ENCODE measurements at regions not wholly inside any gene's neighbourhood (a gene's known extent, or its start where the extent isn't known, plus 50 kb on each side); places are given as distances from the start of the nearest gene placed in this dataset.

- no peaks in the 10 kb centered on the region for H3K79me2 ChIP-seq (ENCODE audit: insufficient read depth, low read length)
Measured at GRCh38 chr13:20331419-20331818, 99.3 kb upstream of the GJB6 start.

GRCh38 chr13:20326809-20327208, 94.7 kb upstream of the GJB6 start:
- no peaks in the 10 kb centered on the region for H4K20me1 ChIP-seq (ENCODE audit: insufficient read depth, low read length, poor library complexity, severe bottlenecking)
- H3K4me1 ChIP-seq (ENCODE audit: insufficient read depth, low read length, poor library complexity, severe bottlenecking): no peaks in the 10 kb centered on the region
- no peaks in the 10 kb centered on the region for H3K27me3 ChIP-seq (ENCODE audit: insufficient read depth, low read length, poor library complexity, severe bottlenecking)
- no peak overlapping the region for H3K9ac ChIP-seq (ENCODE audit: low read depth, low read length, poor library complexity, severe bottlenecking)
- no peaks in the 10 kb centered on the region for H3K36me3 ChIP-seq (ENCODE audit: insufficient read depth, low read length)
- H3K79me2 ChIP-seq (ENCODE audit: insufficient read depth, low read length): no peaks in the 10 kb centered on the region
- no peak overlapping the region for H3K4me2 ChIP-seq (ENCODE audit: low read depth, low read length, poor library complexity, severe bottlenecking)
- no peak overlapping the region for H3K4me3 ChIP-seq (ENCODE audit: low read length, poor library complexity, severe bottlenecking)
- H3K9me3 ChIP-seq (ENCODE audit: insufficient read depth, low read depth, low read length): peaks cover 4% of the 10 kb centered on the region; the same call in 1 of the 2 replicates
- no peaks in the 10 kb centered on the region for H3K9me2 ChIP-seq (replicated peaks; ENCODE audit: low read depth, low read length)
- TF ChIP-seq EZH2phosphoT487 (IDR thresholded peaks at IDR 0.05; ENCODE audit: borderline replicate concordance) (no peak), CTCF (conservative IDR thresholded peaks at IDR 0.05; ENCODE audit: low read length) (no peak)
- H3F3A ChIP-seq (ENCODE audit: low read depth): no peaks in the 10 kb centered on the region
- H2AFZ ChIP-seq (ENCODE audit: low read length): no peak overlapping the region

More at GRCh38 chr13:20331419-20331818, 99.3 kb upstream of the GJB6 start:
- H3K4me1 ChIP-seq (ENCODE audit: insufficient read depth, low read length, poor library complexity, severe bottlenecking): no peaks in the 10 kb centered on the region
- no peak overlapping the region for H2AFZ ChIP-seq (ENCODE audit: low read length)
- no peak overlapping the region for H3K4me3 ChIP-seq (ENCODE audit: low read length, poor library complexity, severe bottlenecking)
- H3K27me3 ChIP-seq (ENCODE audit: insufficient read depth, low read length, poor library complexity, severe bottlenecking): no peaks in the 10 kb centered on the region
- H3K9ac ChIP-seq (ENCODE audit: low read depth, low read length, poor library complexity, severe bottlenecking): no peak overlapping the region
- H3K9me2 ChIP-seq (replicated peaks; ENCODE audit: low read depth, low read length): no peaks in the 10 kb centered on the region
- no peaks in the 10 kb centered on the region for H3F3A ChIP-seq (ENCODE audit: low read depth)
- TF ChIP-seq CTCF (conservative IDR thresholded peaks at IDR 0.05; ENCODE audit: low read length) (0 out of 2 replicates have a peak, but pooled peaks have one; percentile 9), EZH2phosphoT487 (IDR thresholded peaks at IDR 0.05; ENCODE audit: borderline replicate concordance) (no peak)
- H4K20me1 ChIP-seq (ENCODE audit: insufficient read depth, low read length, poor library complexity, severe bottlenecking): no peaks in the 10 kb centered on the region
- no peaks in the 10 kb centered on the region for H3K36me3 ChIP-seq (ENCODE audit: insufficient read depth, low read length)
- no peak overlapping the region for H3K4me2 ChIP-seq (ENCODE audit: low read depth, low read length, poor library complexity, severe bottlenecking)
- H3K9me3 ChIP-seq (ENCODE audit: insufficient read depth, low read depth, low read length): no peaks in the 10 kb centered on the region; the same call in 1 of the 2 replicates

GRCh38 chr13:20326276-20326675, 94.2 kb upstream of the GJB6 start:
- H3K27me3 ChIP-seq (ENCODE audit: insufficient read depth, low read length, poor library complexity, severe bottlenecking): no peaks in the 10 kb centered on the region
- no peaks in the 10 kb centered on the region for H3K79me2 ChIP-seq (ENCODE audit: insufficient read depth, low read length)
- TF ChIP-seq EZH2phosphoT487 (IDR thresholded peaks at IDR 0.05; ENCODE audit: borderline replicate concordance) (no peak), CTCF (conservative IDR thresholded peaks at IDR 0.05; ENCODE audit: low read length) (no peak)
- no peaks in the 10 kb centered on the region for H3K4me1 ChIP-seq (ENCODE audit: insufficient read depth, low read length, poor library complexity, severe bottlenecking)
- peaks cover 4% of the 10 kb centered on the region; the same call in 1 of the 2 replicates for H3K9me3 ChIP-seq (ENCODE audit: insufficient read depth, low read depth, low read length)
- H4K20me1 ChIP-seq (ENCODE audit: insufficient read depth, low read length, poor library complexity, severe bottlenecking): no peaks in the 10 kb centered on the region
- no peak overlapping the region for H3K4me2 ChIP-seq (ENCODE audit: low read depth, low read length, poor library complexity, severe bottlenecking)
- no peaks in the 10 kb centered on the region for H3F3A ChIP-seq (ENCODE audit: low read depth)
- H2AFZ ChIP-seq (ENCODE audit: low read length): no peak overlapping the region
- no peaks in the 10 kb centered on the region for H3K9me2 ChIP-seq (replicated peaks; ENCODE audit: low read depth, low read length)
- H3K36me3 ChIP-seq (ENCODE audit: insufficient read depth, low read length): no peaks in the 10 kb centered on the region
- no peak overlapping the region for H3K4me3 ChIP-seq (ENCODE audit: low read length, poor library complexity, severe bottlenecking)
- no peak overlapping the region for H3K9ac ChIP-seq (ENCODE audit: low read depth, low read length, poor library complexity, severe bottlenecking)
